PC-3 (cell line): ENCODE measurements at regions not wholly inside any gene's neighbourhood (a gene's known extent, or its start where the extent isn't known, plus 50 kb on each side); places are given as distances from the start of the nearest gene placed in this dataset.

Experiments used
- EZH2 ChIP-seq: fragments of 300-600 bp; sonication (generic); IDR thresholded peaks from one replicate; pipeline ENCODE4 v1.6.1; 2017; ENCODE audit warnings: antibody characterized with exemption, mild to moderate bottlenecking, low read length; ENCODE audit not compliant: unreplicated experiment
- EZH2phosphoT487 ChIP-seq: fragments of 300-600 bp; sonication (generic); IDR thresholded peaks from 2 replicates; pipeline ENCODE4 v1.6.1; 2018; ENCODE audit warnings: mild to moderate bottlenecking, antibody characterized with exemption, low read length, borderline replicate concordance
- TF ChIP-seq, protein P1 (sequence below): fragments of 300-600 bp; sonication (generic); conservative IDR thresholded peaks from 2 replicates; pipeline ENCODE4 v1.5.1; 2017; ENCODE audit warnings: antibody characterized with exemption, low read depth, mild to moderate bottlenecking, low read length

GRCh38 chr10:29224631-29225030 lies 64.2 kb upstream of the LYZL1 start:
- TF ChIP-seq, protein P1, sequence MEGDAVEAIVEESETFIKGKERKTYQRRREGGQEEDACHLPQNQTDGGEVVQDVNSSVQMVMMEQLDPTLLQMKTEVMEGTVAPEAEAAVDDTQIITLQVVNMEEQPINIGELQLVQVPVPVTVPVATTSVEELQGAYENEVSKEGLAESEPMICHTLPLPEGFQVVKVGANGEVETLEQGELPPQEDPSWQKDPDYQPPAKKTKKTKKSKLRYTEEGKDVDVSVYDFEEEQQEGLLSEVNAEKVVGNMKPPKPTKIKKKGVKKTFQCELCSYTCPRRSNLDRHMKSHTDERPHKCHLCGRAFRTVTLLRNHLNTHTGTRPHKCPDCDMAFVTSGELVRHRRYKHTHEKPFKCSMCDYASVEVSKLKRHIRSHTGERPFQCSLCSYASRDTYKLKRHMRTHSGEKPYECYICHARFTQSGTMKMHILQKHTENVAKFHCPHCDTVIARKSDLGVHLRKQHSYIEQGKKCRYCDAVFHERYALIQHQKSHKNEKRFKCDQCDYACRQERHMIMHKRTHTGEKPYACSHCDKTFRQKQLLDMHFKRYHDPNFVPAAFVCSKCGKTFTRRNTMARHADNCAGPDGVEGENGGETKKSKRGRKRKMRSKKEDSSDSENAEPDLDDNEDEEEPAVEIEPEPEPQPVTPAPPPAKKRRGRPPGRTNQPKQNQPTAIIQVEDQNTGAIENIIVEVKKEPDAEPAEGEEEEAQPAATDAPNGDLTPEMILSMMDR: no peak
- TF ChIP-seq EZH2phosphoT487: no peak
- no peak for TF ChIP-seq EZH2
